ENCODE measurements at regions not wholly inside any gene's neighbourhood (a gene's known extent, or its start where the extent isn't known, plus 50 kb on each side); places are given as distances from the start of the nearest gene placed in this dataset.

- no peak for DNase-seq (ENCODE audit: low read depth)
- TF ChIP-seq CTCF (conservative IDR thresholded peaks at IDR 0.05; ENCODE audit: low read depth, low read length): no peak
- no peak overlapping the region for H3K4me3 ChIP-seq (ENCODE audit: low read depth, low read length)
These were observed 476.3 kb downstream of the SOX11 start for GRCh38 chr2:6168485-6168884.

- no peak for DNase-seq (ENCODE audit: low read depth)
- H3K4me3 ChIP-seq (ENCODE audit: low read depth, low read length): no peak overlapping the region
- TF ChIP-seq CTCF (conservative IDR thresholded peaks at IDR 0.05; ENCODE audit: low read depth, low read length): no peak
These were observed 479.1 kb downstream of the SOX11 start for GRCh38 chr2:6171294-6171693.

DNA sequence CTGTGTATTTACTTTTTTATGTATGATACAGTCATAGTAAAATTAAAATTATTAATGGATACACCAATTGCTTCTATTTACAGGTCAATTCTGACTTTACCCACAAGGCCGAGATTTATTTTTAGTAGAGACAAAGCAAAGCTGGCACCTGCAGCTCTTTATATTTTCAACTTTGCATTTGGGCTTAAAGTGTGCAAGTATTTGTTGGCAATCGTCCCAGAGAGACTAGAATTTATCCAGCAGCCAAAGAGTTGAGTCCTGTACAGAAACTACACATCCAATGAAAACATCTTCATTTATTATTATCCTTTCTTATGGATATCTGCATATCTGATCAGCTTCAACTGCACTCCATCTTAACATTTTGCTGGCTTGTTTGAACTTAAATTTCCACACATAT lies 485.6 kb downstream of the SOX11 start:
- TF ChIP-seq CTCF (conservative IDR thresholded peaks at IDR 0.05; ENCODE audit: low read depth, low read length): no peak
- peak; percentile 47 for DNase-seq (ENCODE audit: low read depth)
- no peak overlapping the region for H3K4me3 ChIP-seq (ENCODE audit: low read depth, low read length)

- peak; percentile 98 for DNase-seq (ENCODE audit: low read depth)
- TF ChIP-seq CTCF (conservative IDR thresholded peaks at IDR 0.05; ENCODE audit: low read depth, low read length): no peak
- no peak overlapping the region for H3K4me3 ChIP-seq (ENCODE audit: low read depth, low read length)
These were observed 489.3 kb downstream of the SOX11 start for GRCh38 chr2:6181525-6181924.

DNA sequence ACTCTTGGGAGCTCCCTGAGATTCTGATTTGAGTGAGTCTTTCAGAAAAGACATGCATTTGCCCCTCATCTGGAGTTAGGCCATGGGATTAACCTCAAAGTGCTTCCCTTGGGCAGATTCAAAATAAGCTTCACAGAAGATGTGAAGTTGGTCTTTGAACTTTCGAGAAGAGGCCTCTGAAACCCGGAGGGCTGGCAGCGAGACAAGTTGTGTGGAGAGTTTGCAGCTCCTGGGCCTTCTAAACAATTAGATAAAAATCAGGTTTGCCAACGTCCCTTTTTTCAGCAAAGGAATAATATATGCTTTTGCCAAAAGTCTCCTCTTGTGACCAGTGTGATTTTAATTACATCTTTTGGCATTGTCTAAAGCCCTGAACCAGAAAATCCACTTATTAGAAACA lies 489.7 kb downstream of the SOX11 start:
- peak; percentile 72 for DNase-seq (ENCODE audit: low read depth)
- no peak for TF ChIP-seq CTCF (conservative IDR thresholded peaks at IDR 0.05; ENCODE audit: low read depth, low read length)
- H3K4me3 ChIP-seq (ENCODE audit: low read depth, low read length): no peak overlapping the region

DNA sequence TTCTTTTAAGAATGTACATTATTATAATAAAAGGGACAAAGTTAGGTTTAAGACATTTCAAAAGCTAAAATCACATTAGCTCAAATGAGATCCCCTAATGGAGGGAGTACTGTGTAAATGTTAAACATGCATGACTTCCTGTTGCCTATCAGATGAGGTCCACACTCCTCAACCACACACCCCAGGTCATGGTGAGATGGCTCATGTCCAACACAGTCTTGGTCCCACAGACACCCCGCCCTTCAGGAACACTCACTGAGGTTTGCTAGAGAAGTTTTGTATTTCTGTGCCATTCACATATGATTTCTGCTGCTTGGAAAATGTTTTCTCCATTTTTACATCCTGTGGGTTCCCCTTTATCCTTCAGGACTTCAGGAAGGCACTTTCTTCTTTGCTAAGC lies 491.0 kb downstream of the SOX11 start:
- H3K4me3 ChIP-seq (ENCODE audit: low read depth, low read length): no peak overlapping the region
- DNase-seq (ENCODE audit: low read depth): peak; percentile 16
- TF ChIP-seq CTCF (conservative IDR thresholded peaks at IDR 0.05; ENCODE audit: low read depth, low read length): no peak

DNA sequence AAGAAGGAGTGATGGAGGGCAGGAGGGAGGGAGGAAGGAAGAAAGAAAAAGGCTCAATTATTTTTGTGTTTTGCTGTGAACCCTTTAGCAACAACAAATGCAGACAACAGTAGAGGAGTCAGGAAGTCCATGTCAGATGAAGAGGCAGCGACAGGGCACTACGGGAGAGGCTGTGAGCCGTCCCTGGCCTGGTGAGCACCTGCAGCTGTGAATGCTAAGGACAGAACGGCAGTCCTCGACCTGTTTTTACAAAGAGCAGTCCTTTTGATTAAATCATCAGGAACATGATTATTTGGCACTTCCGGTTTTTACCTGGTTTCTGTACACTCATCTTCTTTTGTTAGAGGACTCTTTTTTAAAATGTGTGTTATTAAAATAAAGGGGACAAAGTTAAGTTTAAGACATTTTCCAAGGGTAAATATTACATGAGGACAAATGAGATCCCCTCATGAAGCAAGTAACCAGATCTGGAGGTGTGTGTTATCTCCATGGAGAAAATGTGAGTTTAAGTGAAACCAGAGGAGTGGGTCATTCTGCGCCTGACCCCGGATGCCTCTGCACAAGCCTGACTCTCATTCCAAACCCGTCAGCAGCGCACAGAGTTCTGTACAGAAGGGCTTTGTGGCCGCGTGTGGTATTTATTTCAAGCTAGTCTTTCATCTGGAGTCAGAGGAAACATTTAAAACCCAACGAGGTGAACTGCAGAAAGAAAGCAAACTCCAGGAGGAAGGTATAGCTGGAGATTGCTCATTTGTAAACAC lies 492.5 kb downstream of the SOX11 start:
- no peak overlapping the region for H3K4me3 ChIP-seq (ENCODE audit: low read depth, low read length)
- peak; percentile 38 for TF ChIP-seq CTCF (conservative IDR thresholded peaks at IDR 0.05; ENCODE audit: low read depth, low read length)
- DNase-seq (ENCODE audit: low read depth): peak; percentile 96

All from choroid plexus epithelial cell (primary cell).